ENCODE measurements at regions not wholly inside any gene's neighbourhood (a gene's known extent, or its start where the extent isn't known, plus 50 kb on each side); places are given as distances from the start of the nearest gene placed in this dataset.

DNA sequence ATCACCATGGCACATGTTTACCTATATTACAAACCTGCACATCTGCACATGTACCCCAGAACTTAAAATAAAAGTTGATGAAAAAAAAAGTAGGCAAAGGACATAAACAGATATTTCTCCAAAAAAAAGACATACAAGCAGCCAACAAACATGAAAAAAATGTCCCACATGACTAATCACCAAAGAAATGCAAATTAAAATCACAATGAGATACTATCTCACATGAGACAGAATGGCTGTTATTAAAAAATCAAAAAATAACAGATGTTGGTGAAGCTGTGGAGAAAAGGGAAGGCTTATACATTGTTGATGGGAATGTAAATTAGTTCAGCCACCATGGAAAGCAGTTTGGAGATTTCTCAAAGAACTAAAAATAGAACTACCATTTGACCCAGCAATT is 68.0 kb upstream of the FAR2 start:
- Mint-ChIP-seq H3K4me3 (no peak overlapping the region), H3K27ac (no peak overlapping the region), H3K27me3 (ENCODE audit: insufficient read depth, low read depth) (no peaks in the 10 kb centered on the region), H3K36me3 (no peaks in the 10 kb centered on the region), H3K9me3 (no peaks in the 10 kb centered on the region), H3K4me1 (no peaks in the 10 kb centered on the region)
- Histone ChIP-seq H3K79me2 (ENCODE audit: low read depth) (no peaks in the 10 kb centered on the region), H3K27me3 (no peaks in the 10 kb centered on the region), H4K20me1 (ENCODE audit: low read depth) (no peaks in the 10 kb centered on the region), H3K27ac (no peak overlapping the region), H3K4me3 (no peak overlapping the region), H3K9me3 (ENCODE audit: low read depth) (no peaks in the 10 kb centered on the region), H3K9ac (no peak overlapping the region), H3K4me2 (no peak overlapping the region), H3K36me3 (no peaks in the 10 kb centered on the region), H3K4me1 (no peaks in the 10 kb centered on the region), H3F3A (ENCODE audit: low read depth) (no peaks in the 10 kb centered on the region), H2AFZ (replicated peaks) (no peak overlapping the region)
- DNase-seq (ENCODE audit: low spot score) = no peak
- TF ChIP-seq EZH2phosphoT487 (IDR thresholded peaks at IDR 0.05) = no peak
- TF ChIP-seq EZH2 (IDR thresholded peaks at IDR 0.05) = no peak
- TF ChIP-seq, protein P1, sequence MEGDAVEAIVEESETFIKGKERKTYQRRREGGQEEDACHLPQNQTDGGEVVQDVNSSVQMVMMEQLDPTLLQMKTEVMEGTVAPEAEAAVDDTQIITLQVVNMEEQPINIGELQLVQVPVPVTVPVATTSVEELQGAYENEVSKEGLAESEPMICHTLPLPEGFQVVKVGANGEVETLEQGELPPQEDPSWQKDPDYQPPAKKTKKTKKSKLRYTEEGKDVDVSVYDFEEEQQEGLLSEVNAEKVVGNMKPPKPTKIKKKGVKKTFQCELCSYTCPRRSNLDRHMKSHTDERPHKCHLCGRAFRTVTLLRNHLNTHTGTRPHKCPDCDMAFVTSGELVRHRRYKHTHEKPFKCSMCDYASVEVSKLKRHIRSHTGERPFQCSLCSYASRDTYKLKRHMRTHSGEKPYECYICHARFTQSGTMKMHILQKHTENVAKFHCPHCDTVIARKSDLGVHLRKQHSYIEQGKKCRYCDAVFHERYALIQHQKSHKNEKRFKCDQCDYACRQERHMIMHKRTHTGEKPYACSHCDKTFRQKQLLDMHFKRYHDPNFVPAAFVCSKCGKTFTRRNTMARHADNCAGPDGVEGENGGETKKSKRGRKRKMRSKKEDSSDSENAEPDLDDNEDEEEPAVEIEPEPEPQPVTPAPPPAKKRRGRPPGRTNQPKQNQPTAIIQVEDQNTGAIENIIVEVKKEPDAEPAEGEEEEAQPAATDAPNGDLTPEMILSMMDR (IDR thresholded peaks at IDR 0.05) = no peak

DNA sequence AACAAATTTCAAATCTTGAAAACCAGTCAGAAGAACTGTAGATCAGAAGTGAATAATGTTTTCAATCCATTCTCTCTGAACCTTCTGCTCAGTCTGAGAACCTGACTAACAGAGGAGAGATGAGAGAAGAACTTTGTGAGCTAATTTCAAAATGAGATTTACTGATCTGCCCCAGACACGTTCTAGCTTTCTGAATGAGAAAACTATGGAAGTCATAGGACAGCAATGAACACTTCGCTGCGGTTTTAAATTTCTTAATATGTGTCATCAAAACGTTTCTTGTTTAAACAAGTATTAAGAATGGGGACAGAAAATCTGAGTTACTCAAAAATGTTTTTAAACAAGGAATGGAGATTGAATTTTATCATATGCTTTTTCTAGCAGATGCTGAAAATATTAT is 66.6 kb upstream of the FAR2 start:
- no peak for DNase-seq (ENCODE audit: low spot score)
- Mint-ChIP-seq H3K36me3 (no peaks in the 10 kb centered on the region), H3K27ac (no peak overlapping the region), H3K4me1 (no peaks in the 10 kb centered on the region), H3K27me3 (ENCODE audit: insufficient read depth, low read depth) (no peaks in the 10 kb centered on the region), H3K4me3 (no peak overlapping the region), H3K9me3 (no peaks in the 10 kb centered on the region)
- no peaks in the 10 kb centered on the region for H4K20me1 ChIP-seq (ENCODE audit: low read depth)
- H2AFZ ChIP-seq (replicated peaks) = no peak overlapping the region
- no peak overlapping the region for H3K9ac ChIP-seq
- H3K9me3 ChIP-seq (ENCODE audit: low read depth) = no peaks in the 10 kb centered on the region
- H3K27me3 ChIP-seq = no peaks in the 10 kb centered on the region
- H3K36me3 ChIP-seq = no peaks in the 10 kb centered on the region
- H3F3A ChIP-seq (ENCODE audit: low read depth) = no peaks in the 10 kb centered on the region
- TF ChIP-seq EZH2 (IDR thresholded peaks at IDR 0.05) (no peak), EZH2phosphoT487 (IDR thresholded peaks at IDR 0.05) (no peak)
- TF ChIP-seq, protein P1 (IDR thresholded peaks at IDR 0.05) = no peak
- no peak overlapping the region for H3K27ac ChIP-seq
- no peak overlapping the region for H3K4me3 ChIP-seq
- no peaks in the 10 kb centered on the region for H3K4me1 ChIP-seq
- no peaks in the 10 kb centered on the region for H3K79me2 ChIP-seq (ENCODE audit: low read depth)
- H3K4me2 ChIP-seq = no peak overlapping the region

DNA sequence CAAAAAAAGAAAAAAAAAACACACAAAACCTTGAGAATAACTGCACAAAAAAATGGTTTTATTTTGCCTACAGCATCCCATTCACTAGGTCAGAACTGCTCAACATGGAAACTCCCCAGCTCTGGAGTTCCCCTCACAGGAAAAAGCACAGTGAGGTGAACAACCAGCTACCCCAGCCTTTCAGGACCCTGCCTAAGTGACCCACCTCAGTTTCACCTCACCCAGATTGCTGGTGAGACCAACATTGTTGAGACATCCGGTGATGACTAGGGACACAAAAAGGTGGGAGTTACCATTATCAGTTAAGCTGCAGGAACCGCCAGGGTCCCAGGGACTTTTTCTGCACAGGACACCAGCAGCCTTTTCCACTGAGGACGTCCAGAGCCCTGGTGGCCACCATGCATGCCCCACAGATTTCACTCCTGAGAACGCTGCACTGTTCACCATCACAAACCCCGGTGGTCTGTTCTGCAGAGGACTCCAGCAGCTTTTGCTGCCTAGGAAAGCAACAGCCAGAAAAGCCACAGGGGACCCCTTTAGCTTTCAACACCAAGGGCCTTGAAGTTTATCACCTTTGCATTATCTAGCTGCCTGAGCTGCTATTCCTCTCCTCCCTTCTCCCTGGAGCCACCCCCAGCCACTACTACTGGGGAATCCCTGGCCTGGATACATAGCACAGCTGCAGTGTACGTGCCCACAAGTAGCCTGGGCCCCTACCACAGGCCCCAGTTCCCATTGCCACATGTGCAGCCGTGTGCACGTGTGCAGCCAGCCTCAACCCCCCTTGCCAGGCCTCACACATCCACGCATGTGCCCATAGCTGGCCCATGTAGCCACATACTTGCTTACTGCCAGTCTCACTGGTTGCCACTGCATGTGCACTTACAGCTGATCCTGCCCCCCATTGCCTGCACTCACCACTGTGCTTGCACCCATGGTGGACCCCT is 62.5 kb upstream of the FAR2 start:
- Mint-ChIP-seq H3K4me1 (no peaks in the 10 kb centered on the region), H3K27me3 (ENCODE audit: insufficient read depth, low read depth) (peaks cover 2% of the 10 kb centered on the region), H3K4me3 (no peak overlapping the region), H3K36me3 (no peaks in the 10 kb centered on the region), H3K27ac (no peak overlapping the region), H3K9me3 (no peaks in the 10 kb centered on the region)
- Histone ChIP-seq H3K36me3 (no peaks in the 10 kb centered on the region), H3K79me2 (ENCODE audit: low read depth) (no peaks in the 10 kb centered on the region), H3K9ac (no peak overlapping the region), H4K20me1 (ENCODE audit: low read depth) (no peaks in the 10 kb centered on the region), H3K4me3 (no peak overlapping the region), H3K9me3 (ENCODE audit: low read depth) (no peaks in the 10 kb centered on the region), H3K27me3 (no peaks in the 10 kb centered on the region), H3K27ac (no peak overlapping the region), H3K4me2 (no peak overlapping the region), H3K4me1 (no peaks in the 10 kb centered on the region), H2AFZ (replicated peaks) (no peak overlapping the region), H3F3A (ENCODE audit: low read depth) (no peaks in the 10 kb centered on the region)
- DNase-seq (ENCODE audit: low spot score) = no peak
- TF ChIP-seq, protein P1 (IDR thresholded peaks at IDR 0.05) = no peak
- no peak for TF ChIP-seq EZH2phosphoT487 (IDR thresholded peaks at IDR 0.05)
- TF ChIP-seq EZH2 (IDR thresholded peaks at IDR 0.05) = no peak
